Mesendoderm (in vitro differentiated cells): ENCODE measurements at regions not wholly inside any gene's neighbourhood (a gene's known extent, or its start where the extent isn't known, plus 50 kb on each side); places are given as distances from the start of the nearest gene placed in this dataset.
A peak's percentile ranks its signal among the peaks of the same experiment; 100 is the strongest.

ENCODE experiments used
- DNase-seq: peaks from one replicate; pipeline ENCODE4 v3.0.0; 2013
- H2AK5ac ChIP-seq: 2 replicates; pipeline ENCODE4 v1.6.1; 2013; ENCODE audit warnings: low read length, inconsistent platforms
- H2BK120ac ChIP-seq: 2 replicates; pipeline ENCODE4 v1.6.1; 2013; ENCODE audit warnings: low read depth, mild to moderate bottlenecking, low read length, moderate library complexity, mixed read lengths
- H2BK15ac ChIP-seq: replicated peaks from 2 replicates; pipeline ENCODE4 v1.6.1; 2013; ENCODE audit warnings: low read depth, mild to moderate bottlenecking, moderate library complexity
- H2BK5ac ChIP-seq: 2 replicates; pipeline ENCODE4 v1.6.1; 2013; ENCODE audit warnings: low read length, inconsistent platforms
- H3K18ac ChIP-seq: 2 replicates; pipeline ENCODE4 v1.6.1; 2013; ENCODE audit warnings: mild to moderate bottlenecking, low read length, mixed read lengths
- H3K23ac ChIP-seq: one replicate; pipeline ENCODE4 v1.6.1; 2013; ENCODE audit warnings: low read length
- H3K27ac ChIP-seq: 2 replicates; pipeline ENCODE4 v1.5.1; 2013; ENCODE audit warnings: low read depth, mild to moderate bottlenecking, inconsistent platforms, low read length, moderate library complexity
- H3K27me3 ChIP-seq: 2 replicates; pipeline ENCODE4 v1.6.1; 2013; ENCODE audit warnings: low read length, control low read depth, mild to moderate bottlenecking, inconsistent platforms; ENCODE audit not compliant: insufficient read depth, poor library complexity
- H3K36me3 ChIP-seq: 2 replicates; pipeline ENCODE4 v1.6.1; 2013; ENCODE audit warnings: low read length, inconsistent platforms; ENCODE audit not compliant: control insufficient read depth, insufficient read depth
- H3K4ac ChIP-seq: one replicate; pipeline ENCODE4 v1.6.1; 2013; ENCODE audit warnings: low read depth, mild to moderate bottlenecking, low read length, moderate library complexity
- H3K4me1 ChIP-seq: 2 replicates; pipeline ENCODE4 v1.6.1; 2013; ENCODE audit warnings: low read depth, low read length, inconsistent platforms; ENCODE audit not compliant: control insufficient read depth
- H3K4me2 ChIP-seq: 2 replicates; pipeline ENCODE4 v1.6.1; 2013; ENCODE audit warnings: low read length
- H3K4me3 ChIP-seq: 2 replicates; pipeline ENCODE4 v1.5.1; 2013; ENCODE audit warnings: mild to moderate bottlenecking, low read length
- H3K56ac ChIP-seq: one replicate; pipeline ENCODE4 v1.6.1; 2013; ENCODE audit warnings: low read length
- H3K79me1 ChIP-seq: 2 replicates; pipeline ENCODE4 v1.6.1; 2013; ENCODE audit warnings: low read length, inconsistent platforms
- H3K79me2 ChIP-seq: 2 replicates; pipeline ENCODE4 v1.6.1; 2013; ENCODE audit warnings: mild to moderate bottlenecking, low read length; ENCODE audit not compliant: control insufficient read depth, insufficient read depth
- H3K9ac ChIP-seq: 2 replicates; pipeline ENCODE4 v1.6.1; 2013; ENCODE audit warnings: low read length, inconsistent platforms
- H4K5ac ChIP-seq: one replicate; pipeline ENCODE4 v1.6.1; 2013; ENCODE audit warnings: low read length
- H4K8ac ChIP-seq: one replicate; pipeline ENCODE4 v1.6.1; 2013; ENCODE audit warnings: low read depth, mild to moderate bottlenecking, control low read depth, low read length, moderate library complexity
- WGBS: extraction: QIAGEN DNeasy Blood & Tissue Kit; methylation state at CpG from one replicate; pipeline ENCODE4 v1.1.7; 2013; ENCODE audit warnings: low lambda C conversion rate, missing lambda C conversion rate; ENCODE audit not compliant: insufficient coverage; ENCODE audit errors: extremely low coverage; 5-methylcytosine and 5-hydroxymethylcytosine counted together

DNA sequence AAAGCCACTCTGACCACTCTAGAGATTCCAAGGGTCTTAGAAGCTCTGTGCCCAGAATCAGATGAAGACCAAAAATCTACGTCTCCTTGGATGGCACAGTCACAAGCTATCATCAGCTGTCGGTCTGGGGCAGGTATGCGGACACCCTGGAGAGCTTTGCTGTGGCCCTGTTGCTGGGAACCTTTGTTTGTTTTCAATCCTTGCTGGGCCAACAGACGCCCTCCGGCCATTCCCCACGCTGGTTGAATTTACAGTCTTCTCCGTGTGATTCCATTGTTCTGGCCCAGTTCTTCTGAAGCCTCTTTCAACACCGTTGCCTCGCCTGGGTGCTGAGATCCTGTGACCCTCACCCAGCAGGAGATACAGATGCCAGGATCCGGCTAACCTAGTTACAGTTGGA is 149.4 kb upstream of the PFKP start:
- WGBS, result no CpG with 5 or more reads among the region's 10 CpGs
- peak; percentile 71 for DNase-seq
- Histone ChIP-seq H3K9ac (no peak overlapping the region), H4K5ac (no peak overlapping the region), H3K4me2 (no peak overlapping the region), H3K36me3 (no peaks in the 10 kb centered on the region), H3K27ac (no peak overlapping the region), H2AK5ac (no peak overlapping the region), H3K27me3 (no peaks in the 10 kb centered on the region), H3K4me1 (peaks cover 2% of the 10 kb centered on the region), H3K4ac (no peak overlapping the region), H3K18ac (no peak overlapping the region), H3K79me1 (no peaks in the 10 kb centered on the region), H2BK120ac (no peak overlapping the region), H3K79me2 (no peaks in the 10 kb centered on the region), H4K8ac (no peak overlapping the region), H2BK15ac (no peak overlapping the region), H2BK5ac (no peak overlapping the region), H3K23ac (no peak overlapping the region), H3K56ac (no peak overlapping the region), H3K4me3 (no peak overlapping the region)

GRCh38 chr10:2915412-2915811 is 151.9 kb upstream of the PFKP start:
- H3K36me3 ChIP-seq, result no peaks in the 10 kb centered on the region
- H3K27ac ChIP-seq, result no peak overlapping the region
- no peaks in the 10 kb centered on the region for H3K79me2 ChIP-seq
- no peak overlapping the region for H2AK5ac ChIP-seq
- no peaks in the 10 kb centered on the region for H3K27me3 ChIP-seq
- H3K4me2 ChIP-seq, result no peak overlapping the region
- no peak for DNase-seq
- H3K4ac ChIP-seq, result no peak overlapping the region
- H3K4me3 ChIP-seq, result no peak overlapping the region
- no peak overlapping the region for H4K8ac ChIP-seq
- H3K79me1 ChIP-seq, result no peaks in the 10 kb centered on the region
- H2BK5ac ChIP-seq, result no peak overlapping the region
- WGBS, result no CpG with 5 or more reads among the region's 11 CpGs
- H3K23ac ChIP-seq, result no peak overlapping the region
- no peak overlapping the region for H3K9ac ChIP-seq
- no peak overlapping the region for H2BK15ac ChIP-seq
- no peak overlapping the region for H3K56ac ChIP-seq
- no peak overlapping the region for H3K18ac ChIP-seq
- no peak overlapping the region for H4K5ac ChIP-seq
- H2BK120ac ChIP-seq, result no peak overlapping the region
- peaks cover 2% of the 10 kb centered on the region for H3K4me1 ChIP-seq

GRCh38 chr10:2914741-2915140 is 152.6 kb upstream of the PFKP start:
- Histone ChIP-seq H3K4me2 (no peak overlapping the region), H3K79me2 (no peaks in the 10 kb centered on the region), H3K36me3 (no peaks in the 10 kb centered on the region), H3K4me1 (peaks cover 2% of the 10 kb centered on the region), H3K27ac (no peak overlapping the region), H2BK15ac (no peak overlapping the region), H3K4ac (no peak overlapping the region), H2BK5ac (no peak overlapping the region), H4K5ac (no peak overlapping the region), H3K79me1 (no peaks in the 10 kb centered on the region), H3K56ac (no peak overlapping the region), H4K8ac (no peak overlapping the region), H2AK5ac (no peak overlapping the region), H3K4me3 (no peak overlapping the region), H3K27me3 (no peaks in the 10 kb centered on the region), H3K18ac (no peak overlapping the region), H2BK120ac (no peak overlapping the region), H3K9ac (no peak overlapping the region), H3K23ac (no peak overlapping the region)
- no CpG with 5 or more reads among the region's 5 CpGs for WGBS
- DNase-seq, result no peak

DNA sequence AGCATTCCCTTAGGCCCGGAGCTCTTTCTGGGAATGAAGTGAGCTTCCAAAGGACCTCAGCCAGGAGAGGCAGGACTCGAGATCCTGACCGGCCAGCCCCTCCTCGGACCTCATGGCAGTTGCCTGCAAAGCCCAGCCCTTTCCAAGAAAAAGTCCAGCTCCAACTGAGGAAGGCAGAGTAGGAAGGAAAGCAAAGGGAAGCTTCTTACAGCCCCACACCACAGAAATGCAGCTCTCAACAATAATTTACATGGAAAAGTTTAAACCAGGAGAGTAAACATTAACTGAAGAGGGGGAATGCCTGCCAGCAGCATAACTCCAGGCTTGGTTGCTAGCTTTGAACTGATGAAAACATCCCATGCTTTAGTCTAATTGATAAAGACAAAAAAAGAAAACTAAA is 153.9 kb upstream of the PFKP start:
- Histone ChIP-seq H3K4me1 (peaks cover 2% of the 10 kb centered on the region), H3K18ac (no peak overlapping the region), H3K56ac (no peak overlapping the region), H3K4me2 (no peak overlapping the region), H2BK5ac (no peak overlapping the region), H3K23ac (no peak overlapping the region), H3K79me1 (no peaks in the 10 kb centered on the region), H3K27ac (no peak overlapping the region), H2BK120ac (no peak overlapping the region), H3K36me3 (no peaks in the 10 kb centered on the region), H3K9ac (no peak overlapping the region), H2AK5ac (no peak overlapping the region), H3K4ac (no peak overlapping the region), H3K79me2 (no peaks in the 10 kb centered on the region), H2BK15ac (no peak overlapping the region), H3K4me3 (no peak overlapping the region), H3K27me3 (no peaks in the 10 kb centered on the region), H4K5ac (no peak overlapping the region), H4K8ac (no peak overlapping the region)
- no CpG with 5 or more reads among the region's 4 CpGs for WGBS
- DNase-seq, result no peak

- H3K56ac ChIP-seq, result no peak overlapping the region
- no peak overlapping the region for H3K4me3 ChIP-seq
- H3K4me1 ChIP-seq, result no peaks in the 10 kb centered on the region
- no peaks in the 10 kb centered on the region for H3K79me2 ChIP-seq
- no CpG with 5 or more reads among the region's 3 CpGs for whole genome bisulfite sequencing
- H3K36me3 ChIP-seq, result no peaks in the 10 kb centered on the region
- no peak overlapping the region for H4K8ac ChIP-seq
- H3K9ac ChIP-seq, result no peak overlapping the region
- H3K23ac ChIP-seq, result no peak overlapping the region
- H2AK5ac ChIP-seq, result no peak overlapping the region
- no peak overlapping the region for H3K4me2 ChIP-seq
- H2BK5ac ChIP-seq, result no peak overlapping the region
- no peaks in the 10 kb centered on the region for H3K79me1 ChIP-seq
- H3K18ac ChIP-seq, result no peak overlapping the region
- no peak overlapping the region for H4K5ac ChIP-seq
- no peaks in the 10 kb centered on the region for H3K27me3 ChIP-seq
- H3K27ac ChIP-seq, result no peak overlapping the region
- H2BK120ac ChIP-seq, result no peak overlapping the region
- no peak overlapping the region for H2BK15ac ChIP-seq
- H3K4ac ChIP-seq, result no peak overlapping the region
- no peak for DNase-seq
Observed at GRCh38 chr10:2910656-2911055, 156.7 kb upstream of the PFKP start.

GRCh38 chr10:2909921-2910320 is 157.4 kb upstream of the PFKP start:
- Histone ChIP-seq H3K27me3 (no peaks in the 10 kb centered on the region), H3K27ac (no peak overlapping the region), H3K4me1 (no peaks in the 10 kb centered on the region), H3K56ac (no peak overlapping the region), H2BK15ac (no peak overlapping the region), H3K4ac (no peak overlapping the region), H3K18ac (no peak overlapping the region), H4K8ac (no peak overlapping the region), H3K23ac (no peak overlapping the region), H4K5ac (no peak overlapping the region), H2AK5ac (no peak overlapping the region), H2BK120ac (no peak overlapping the region), H3K79me1 (no peaks in the 10 kb centered on the region), H3K79me2 (no peaks in the 10 kb centered on the region), H2BK5ac (no peak overlapping the region), H3K4me3 (no peak overlapping the region), H3K36me3 (no peaks in the 10 kb centered on the region), H3K9ac (no peak overlapping the region), H3K4me2 (no peak overlapping the region)
- no CpG with 5 or more reads among the region's 5 CpGs for WGBS
- DNase-seq, result no peak
